Iris pigment epithelial cell (primary cell): ENCODE measurements at regions not wholly inside any gene's neighbourhood (a gene's known extent, or its start where the extent isn't known, plus 50 kb on each side); places are given as distances from the start of the nearest gene placed in this dataset.
"Not testable (repeated sequence)": the region's sequence is repeated elsewhere in the genome, so short reads cannot be mapped to it uniquely, and the experiment has no call there.

Experiments
- DNase-seq: peaks from one replicate; pipeline ENCODE4 v3.0.0-alpha.2; 2011; ENCODE audit warnings: low read depth

DNA sequence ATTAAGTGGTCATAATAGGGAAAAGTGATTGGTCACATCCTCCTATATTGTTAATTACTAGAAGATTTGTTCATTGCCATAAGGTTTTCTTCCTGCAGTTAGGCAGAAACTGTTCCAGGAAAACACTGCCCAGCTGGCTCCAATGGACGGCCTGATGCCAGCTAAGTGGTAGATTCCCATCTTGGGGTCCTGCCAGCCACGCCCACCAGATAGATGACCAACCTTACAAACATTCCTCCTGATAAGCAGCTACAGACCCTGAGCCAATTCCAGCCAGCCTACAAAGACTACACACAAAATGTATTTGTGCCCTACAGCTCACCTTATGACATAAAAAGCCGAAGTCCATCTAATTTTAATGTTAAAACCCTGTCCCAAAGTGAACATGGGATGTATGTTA lies 685.9 kb upstream of the USP15 start:
- no peak for DNase-seq

GRCh38 chr12:61584943-61585342 lies 675.3 kb upstream of the USP15 start:
- no peak for DNase-seq

GRCh38 chr12:61590864-61591263 lies 669.3 kb upstream of the USP15 start:
- DNase-seq: not testable (repeated sequence)

- no peak for DNase-seq
These were observed 650.1 kb upstream of the USP15 start for GRCh38 chr12:61610143-61610542.

DNA sequence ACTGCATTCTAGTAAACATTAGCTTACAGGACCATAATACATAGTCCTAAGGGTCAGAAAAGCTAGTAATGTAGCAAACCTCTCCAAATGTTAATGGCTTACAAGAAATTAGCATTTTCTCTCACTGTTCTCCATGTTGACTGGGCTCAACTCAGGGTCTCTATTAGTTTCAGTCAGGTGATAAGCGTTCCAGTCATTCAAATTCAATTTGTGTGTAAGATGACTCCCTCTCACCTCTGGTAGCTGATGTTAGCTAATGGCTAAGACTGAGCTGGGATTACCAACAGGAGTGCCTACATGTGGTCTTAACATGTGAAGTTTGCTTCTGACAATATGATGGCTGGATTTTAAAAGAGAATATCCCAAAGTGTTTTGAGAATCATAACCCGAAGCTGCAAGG lies 630.5 kb upstream of the USP15 start:
- no peak for DNase-seq

- no peak for DNase-seq
These were observed 613.6 kb upstream of the USP15 start for GRCh38 chr12:61646639-61647038.

- DNase-seq: no peak
These were observed 612.6 kb upstream of the USP15 start for GRCh38 chr12:61647566-61647965.

DNA sequence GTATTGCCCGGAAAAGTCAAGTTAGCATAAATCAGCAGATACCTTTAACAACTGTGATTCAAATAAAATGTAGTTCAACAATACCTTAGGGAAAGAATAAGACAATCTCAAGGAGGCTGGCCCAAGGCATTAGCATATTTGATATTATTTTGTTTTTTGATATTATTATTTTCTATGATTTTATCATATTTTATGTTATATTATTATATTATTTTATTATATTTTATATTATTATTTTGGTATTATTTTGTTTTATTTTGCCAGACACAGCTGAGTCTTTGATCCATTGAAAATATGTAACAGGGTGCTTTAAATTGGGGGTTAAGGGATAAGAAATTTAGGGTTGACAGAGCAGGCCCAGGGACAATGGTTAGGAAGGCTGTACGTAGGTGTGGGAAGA lies 607.9 kb upstream of the USP15 start:
- no peak for DNase-seq

DNA sequence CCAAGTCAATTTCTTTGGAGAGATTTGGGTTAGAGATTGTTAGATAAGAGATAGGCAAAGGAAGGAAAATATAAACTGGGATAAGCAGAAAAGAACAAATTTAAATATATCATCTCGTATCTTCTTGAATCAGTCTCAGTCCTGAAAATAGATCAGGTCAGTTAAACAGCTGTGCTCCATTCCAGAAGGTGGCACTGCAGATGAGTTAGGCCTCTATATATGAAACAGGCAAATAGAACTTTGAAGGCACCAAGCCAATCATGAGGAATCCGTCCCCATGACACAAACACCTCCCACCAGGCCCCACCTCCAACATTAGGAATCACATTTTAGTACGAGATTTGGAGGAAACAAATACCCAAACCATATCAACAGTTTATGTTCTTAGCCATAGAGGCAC lies 605.5 kb upstream of the USP15 start:
- no peak for DNase-seq

DNA sequence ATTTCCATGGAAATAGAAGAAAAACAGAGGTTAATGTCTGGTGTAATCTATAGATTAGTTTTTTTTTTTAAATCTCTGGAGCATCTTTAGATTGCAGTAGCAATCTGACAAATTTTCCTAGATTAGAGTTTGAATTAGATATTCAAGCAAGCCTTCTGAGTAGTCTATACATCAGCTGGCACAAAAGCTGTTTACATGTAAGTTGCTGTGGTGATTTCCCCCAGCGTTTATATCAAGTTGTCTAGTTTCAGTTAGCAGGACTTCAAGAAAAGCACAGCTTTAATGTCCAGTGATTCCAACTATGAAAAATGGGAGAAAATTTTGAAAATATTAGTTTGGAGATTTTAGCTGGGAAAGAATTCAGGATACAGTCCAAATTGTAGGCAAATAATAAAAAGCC lies 605.0 kb upstream of the USP15 start:
- DNase-seq: no peak

DNA sequence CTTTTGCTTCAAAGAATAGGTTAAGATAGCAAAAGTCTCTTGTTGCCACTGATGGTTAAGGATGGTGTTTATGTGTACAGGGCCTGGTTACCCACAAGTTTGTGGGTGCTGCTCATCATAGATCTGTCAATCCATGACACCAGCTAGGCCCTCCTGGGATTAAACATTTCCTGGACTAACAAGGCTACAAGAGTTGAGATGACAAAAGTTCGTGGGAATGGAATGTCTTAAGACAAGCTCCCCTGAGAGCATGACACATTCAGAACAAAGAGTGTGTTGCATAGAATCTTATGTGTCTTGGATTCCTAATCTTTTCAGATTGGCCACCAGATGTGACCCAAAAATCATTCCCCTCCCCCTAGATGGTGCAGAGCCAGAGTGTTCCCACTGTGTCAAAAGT lies 592.5 kb upstream of the USP15 start:
- DNase-seq: no peak

DNA sequence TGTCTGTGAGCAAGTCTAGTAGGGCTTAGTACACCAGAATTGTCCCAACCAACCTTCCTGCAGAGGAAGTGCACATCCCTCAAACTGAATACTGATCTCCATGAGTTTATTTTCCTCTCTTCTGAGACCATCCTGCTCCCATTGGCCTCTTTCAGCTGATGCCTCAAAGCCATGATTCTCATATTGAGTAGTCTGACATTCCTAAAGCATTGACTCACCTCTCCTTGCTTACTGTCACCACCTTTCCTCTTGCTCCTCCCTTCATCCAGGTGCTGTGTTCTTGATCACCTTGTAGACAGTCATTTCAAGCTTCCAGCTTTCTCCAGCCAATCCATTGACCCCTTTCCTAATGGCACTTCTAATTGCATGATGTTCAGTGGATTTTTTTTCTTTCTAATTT lies 583.7 kb upstream of the USP15 start:
- no peak for DNase-seq

GRCh38 chr12:61687407-61687806 lies 572.8 kb upstream of the USP15 start:
- no peak for DNase-seq

DNA sequence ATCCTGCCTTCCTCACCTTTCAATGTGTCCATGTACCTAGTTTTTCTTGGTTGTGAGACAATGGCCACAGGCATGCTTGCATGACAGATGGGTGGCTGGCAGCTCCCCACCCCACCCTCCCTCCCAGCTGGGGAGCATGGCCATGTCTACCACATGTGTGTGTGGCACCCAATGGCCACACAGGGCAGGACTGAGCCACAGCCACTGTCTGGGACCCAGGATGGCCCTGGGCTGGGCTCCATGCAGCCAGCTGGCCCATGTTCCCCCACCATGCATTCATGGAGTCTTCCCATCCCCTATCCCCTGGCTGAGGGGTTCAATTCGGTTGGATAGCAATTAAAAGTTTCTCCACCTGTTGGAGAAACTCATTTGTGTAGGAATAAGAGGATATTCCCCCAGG lies 566.0 kb upstream of the USP15 start:
- DNase-seq: no peak

DNA sequence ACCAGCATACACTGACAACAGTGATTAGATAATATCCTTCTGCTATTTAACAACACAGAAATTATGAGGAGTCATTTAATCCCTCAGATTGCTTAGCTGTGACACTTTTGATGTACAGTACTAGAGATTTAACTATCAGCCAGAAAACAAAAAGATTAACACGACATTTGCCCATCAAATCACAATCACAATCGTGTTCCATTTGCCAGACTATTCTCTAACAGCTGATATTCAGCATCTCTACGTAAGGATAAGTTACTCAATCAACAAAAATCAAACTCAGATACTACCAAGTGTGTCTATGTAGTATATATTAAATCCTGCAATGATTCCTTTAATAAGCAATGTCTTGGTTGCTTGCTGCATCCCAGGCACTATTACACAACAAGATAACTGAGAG lies 558.7 kb upstream of the USP15 start:
- DNase-seq: no peak

DNA sequence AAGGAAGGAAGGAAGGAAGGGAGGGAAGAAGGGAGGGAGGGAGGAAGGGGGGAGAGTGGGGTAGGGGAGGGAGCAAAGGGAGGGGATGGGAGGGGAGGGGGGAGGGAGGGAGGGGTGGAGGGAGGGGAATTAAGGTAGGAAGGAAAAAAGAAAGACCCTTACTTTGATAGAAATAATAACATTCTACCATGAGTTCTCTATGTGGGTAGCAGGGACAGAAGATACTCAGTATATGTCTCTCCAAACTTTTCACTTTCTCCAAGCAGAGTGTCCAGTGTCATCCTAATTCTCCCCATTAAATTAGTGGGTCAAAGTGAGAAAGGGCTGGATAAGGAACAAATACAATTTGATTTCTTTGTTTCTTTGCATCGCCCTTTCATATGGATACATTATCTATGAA lies 553.4 kb upstream of the USP15 start:
- no peak for DNase-seq

GRCh38 chr12:61713121-61713520 lies 547.1 kb upstream of the USP15 start:
- DNase-seq: no peak

- DNase-seq: no peak
These were observed 542.2 kb upstream of the USP15 start for GRCh38 chr12:61717986-61718385.

GRCh38 chr12:61739925-61740324 lies 520.3 kb upstream of the USP15 start:
- no peak for DNase-seq

DNA sequence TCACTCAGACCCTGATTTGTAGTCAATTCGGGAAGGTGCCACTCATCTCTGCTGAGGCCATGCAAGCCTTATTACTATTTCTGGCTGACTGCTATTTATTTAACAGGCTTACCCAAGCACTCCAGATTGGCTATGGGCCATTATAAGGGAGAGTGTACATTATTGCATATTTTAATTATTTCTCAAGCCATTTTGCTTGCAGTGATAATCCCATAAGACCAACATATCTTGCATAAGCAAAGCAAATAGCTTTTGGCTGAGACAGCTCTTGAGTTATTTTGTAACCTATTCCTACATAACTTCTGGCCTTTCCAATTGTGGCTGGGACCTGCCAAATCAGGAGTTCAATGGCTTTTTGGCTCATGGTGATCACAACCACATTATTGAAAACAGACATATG lies 509.6 kb upstream of the USP15 start:
- peak; percentile 2 for DNase-seq

DNA sequence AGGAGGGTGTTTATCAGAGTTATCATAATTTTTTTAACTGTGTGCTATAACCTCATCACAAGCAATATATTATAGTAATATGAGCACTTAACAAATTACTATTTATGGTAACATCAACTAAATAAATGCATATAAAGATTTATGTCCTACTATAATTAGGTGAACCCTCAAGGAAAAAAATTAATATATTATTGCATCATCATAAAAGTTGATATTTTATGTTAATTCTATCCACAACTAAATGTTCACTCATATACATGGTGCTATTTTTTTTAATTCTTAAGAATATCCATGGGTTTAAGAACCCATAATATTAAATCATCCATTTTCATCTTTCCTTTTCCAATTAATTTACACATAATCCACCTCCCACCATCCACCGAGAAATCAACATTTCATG lies 506.0 kb upstream of the USP15 start:
- DNase-seq: no peak

- peak; percentile 36 for DNase-seq
These were observed 502.2 kb upstream of the USP15 start for GRCh38 chr12:61757831-61758505.

DNA sequence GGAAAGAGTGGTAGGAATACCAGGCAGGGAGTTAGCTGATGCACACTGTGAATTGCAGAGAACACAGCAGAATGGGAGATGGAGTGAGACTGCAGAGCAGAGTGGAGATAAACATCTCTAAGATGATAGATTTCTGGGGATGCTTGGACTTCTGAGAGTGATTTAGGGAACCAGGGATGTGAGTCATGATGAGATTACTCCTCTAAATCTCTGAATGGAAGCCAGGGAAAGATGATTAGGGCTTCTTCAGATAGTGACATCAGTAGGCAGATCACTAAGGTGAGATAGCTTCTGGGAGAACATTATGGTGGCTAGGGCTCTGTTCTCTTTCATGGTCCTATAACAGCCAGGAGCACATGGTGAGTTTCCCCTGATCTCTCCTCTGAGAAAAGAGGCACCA lies 501.5 kb upstream of the USP15 start:
- no peak for DNase-seq

GRCh38 chr12:61765926-61766325 lies 494.3 kb upstream of the USP15 start:
- DNase-seq: no peak

GRCh38 chr12:61780435-61780834 lies 479.8 kb upstream of the USP15 start:
- no peak for DNase-seq
